GM21737 (cell line): ENCODE measurements at regions not wholly inside any gene's neighbourhood (a gene's known extent, or its start where the extent isn't known, plus 50 kb on each side); places are given as distances from the start of the nearest gene placed in this dataset.
A peak's percentile ranks its signal among the peaks of the same experiment; 100 is the strongest.

Experiments used
- ATAC-seq: cut with Tn5 transposase; IDR thresholded peaks from one replicate; pipeline ENCODE4 v1.9.1; 2021; ENCODE audit warnings: mild to moderate bottlenecking, moderate library complexity; ENCODE audit not compliant: unreplicated experiment

DNA sequence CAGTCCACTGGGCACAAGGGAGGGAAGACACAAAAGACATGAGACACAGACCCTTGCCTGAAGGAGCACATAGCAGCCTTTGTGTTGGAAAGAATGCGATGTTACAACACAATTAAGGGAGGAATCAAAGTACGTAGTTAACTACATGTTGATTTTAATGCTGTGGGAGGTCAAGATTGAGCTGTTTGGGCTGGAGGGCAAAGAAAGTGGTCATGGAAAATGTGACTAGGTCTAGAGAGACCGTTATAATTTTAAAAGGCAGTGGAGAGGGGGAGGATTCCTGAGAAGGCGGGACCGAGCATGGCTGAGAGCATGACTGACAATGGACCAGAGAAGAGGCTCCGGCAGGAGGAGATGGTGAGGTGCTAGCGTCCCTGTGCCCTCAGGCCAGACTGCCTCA, 111.8 kb upstream of the ATP1A1 start:
- ATAC-seq: no peak

DNA sequence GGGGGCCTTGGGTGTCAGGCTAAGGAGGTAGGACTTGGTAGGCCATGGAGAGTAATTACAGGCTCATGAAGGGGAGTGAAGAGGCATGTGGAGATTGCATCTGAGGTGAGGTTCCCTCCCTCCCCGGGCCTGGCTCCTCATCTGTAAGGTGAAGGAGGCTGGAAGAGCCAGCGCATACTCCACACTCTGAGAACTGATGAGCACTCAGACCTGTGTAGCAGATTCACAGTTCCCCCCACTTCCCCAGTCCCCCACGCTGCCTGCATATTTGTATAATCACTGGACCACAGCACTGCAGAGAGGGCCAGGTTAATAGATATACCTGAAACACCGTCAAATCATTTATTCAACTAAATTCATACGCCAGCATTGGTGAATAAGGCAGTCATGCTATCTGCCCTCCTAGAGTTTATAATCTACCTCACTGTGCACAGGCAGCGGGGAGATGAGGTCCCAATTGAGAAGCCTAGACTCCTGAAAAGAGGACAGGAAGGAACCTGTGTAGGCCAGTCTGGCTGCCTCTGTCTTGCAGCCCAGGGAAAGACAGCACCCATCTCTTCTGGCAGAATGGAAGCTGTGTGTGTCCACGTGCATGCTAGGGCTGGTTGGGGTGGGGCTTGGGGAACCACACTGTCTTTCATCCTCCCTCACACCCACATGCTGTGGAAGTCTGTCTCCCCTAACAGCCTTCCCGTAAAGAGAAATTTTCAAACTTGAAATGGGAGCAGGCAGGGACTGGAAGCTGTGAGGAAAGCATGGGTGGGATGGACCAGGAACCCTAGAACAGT, 110.6 kb upstream of the ATP1A1 start:
- ATAC-seq: no peak

DNA sequence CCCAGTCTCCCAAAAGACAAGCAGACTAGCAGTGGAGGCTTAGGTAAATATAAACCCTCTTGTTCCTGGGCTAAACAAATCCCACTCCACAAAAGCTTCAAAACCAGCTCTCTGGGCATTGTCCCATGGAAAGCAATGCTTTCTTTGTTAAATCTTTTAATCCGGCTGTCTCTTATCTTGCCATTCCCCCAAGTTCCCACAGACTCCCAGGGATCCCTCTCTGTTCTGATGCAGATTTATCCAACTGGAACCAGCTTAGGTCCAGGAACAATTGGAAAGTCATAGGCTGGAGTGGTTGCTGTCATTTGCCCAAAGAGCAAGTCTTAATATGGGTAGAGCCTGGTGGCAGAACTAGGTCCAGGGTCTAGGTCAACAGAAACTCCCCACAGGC, 110.1 kb upstream of the ATP1A1 start:
- no peak for ATAC-seq

DNA sequence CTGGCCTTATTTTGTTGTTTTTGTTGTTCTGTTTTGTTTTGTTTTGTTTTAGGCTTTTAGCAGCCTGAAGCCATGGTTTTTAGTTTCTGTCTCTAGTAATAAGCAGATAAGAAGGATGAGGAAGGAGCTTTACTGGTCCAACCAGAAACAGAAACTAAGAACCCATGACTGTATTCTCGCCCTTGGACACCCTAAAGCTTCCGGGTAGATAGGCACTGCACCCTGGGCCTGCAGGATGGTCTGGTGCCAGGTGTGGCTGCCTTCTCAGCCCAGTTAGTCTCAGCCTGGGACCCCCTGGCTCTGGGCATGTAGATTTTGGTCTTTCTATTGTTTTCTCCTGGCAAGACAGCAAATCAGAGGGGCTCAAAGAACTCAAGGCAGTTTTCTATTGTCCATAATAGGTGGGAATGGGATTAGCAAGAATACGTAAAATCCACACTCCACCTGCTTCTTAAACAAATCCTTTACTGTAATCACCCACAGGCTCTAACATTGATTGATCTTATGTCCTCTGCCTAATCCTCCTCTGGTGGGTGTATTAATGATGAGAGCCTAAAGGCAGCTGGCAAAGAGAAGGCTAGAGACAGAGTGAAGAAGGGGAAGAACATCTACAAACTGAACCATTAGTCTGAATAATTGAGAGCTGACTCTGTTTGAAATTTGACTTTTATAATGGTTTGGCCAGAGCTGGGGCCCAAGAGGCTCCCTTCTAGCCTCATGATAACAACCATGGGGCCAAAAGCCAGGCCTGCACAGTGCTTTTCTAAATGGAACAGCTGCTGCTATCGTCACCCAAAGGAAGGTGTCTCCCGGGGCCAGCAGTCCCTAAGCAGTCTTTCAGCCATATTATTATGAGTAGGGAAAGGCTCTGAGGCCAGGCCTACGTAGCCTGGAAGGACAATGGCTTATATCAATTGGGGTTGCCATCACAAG, 106.8 kb upstream of the ATP1A1 start:
- no peak for ATAC-seq

DNA sequence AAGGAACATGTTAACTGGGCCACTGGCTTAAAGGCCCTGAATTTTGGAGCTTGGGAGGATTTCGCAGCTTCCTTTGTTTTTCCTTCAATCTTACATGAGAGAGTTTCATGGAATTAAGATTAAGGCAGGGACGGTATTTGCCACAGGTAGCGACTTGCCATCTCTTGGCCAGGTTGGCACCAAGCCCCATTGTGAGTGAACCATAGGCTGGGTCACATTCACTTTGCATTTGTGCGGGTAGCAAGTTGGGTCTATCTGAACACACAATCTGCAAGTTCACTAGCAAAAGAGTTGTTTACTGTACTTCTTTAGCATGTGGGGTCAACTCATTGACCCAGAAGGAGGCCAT, 106.2 kb upstream of the ATP1A1 start:
- no peak for ATAC-seq

DNA sequence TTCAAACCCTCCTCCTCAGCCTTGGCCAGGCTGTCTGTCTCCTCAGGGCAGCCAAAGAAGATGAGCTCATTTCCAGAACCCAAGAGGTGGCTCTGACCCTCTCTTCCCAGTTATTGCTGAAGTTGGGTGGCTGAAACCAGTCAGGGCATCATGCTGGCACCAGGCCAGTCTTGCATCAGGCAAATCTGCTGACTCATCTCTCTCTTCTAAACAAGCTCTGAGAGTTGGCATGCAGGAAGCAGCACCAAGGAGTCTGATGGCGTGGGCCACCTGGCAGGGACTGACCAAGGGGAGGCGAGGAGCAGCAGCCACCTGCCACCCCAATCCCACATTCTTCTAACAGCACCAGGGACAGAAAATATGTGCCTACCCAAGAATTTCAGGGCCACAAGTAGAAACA, 104.8 kb upstream of the ATP1A1 start:
- no peak for ATAC-seq

DNA sequence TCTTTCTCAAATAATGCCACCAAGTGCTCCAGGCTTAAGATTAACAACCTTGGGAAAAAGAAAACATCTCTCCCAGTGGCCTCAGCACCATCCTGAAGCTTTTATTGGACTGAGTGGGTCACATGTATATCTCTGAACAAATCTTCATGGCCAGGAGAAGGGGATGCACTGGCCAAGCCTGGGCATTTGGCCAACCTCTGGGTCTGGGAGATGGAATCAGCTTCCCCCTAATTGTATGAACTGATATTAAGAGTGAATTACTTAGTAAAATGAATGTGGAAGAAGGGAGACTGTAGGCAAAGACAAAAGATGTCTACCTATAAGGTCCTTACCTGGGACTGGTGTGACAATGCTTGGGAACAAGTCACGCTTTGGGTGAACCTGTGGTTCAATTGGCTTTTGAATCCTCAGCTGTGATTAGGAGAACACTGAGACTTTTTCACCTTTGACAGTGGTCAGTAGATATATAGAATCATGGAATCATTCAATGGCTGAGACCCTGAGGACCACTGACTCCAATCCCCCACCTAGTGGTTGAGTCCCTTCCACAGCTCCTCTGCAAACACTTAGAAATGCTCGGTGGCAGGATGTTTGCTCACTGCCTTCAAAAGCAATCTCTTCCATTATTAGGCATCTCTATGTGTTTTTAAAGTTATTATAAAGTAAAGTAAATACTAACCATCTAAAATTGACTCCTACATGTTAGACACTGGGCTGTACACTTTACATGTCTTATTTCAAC, 102.6 kb upstream of the ATP1A1 start:
- no peak for ATAC-seq

DNA sequence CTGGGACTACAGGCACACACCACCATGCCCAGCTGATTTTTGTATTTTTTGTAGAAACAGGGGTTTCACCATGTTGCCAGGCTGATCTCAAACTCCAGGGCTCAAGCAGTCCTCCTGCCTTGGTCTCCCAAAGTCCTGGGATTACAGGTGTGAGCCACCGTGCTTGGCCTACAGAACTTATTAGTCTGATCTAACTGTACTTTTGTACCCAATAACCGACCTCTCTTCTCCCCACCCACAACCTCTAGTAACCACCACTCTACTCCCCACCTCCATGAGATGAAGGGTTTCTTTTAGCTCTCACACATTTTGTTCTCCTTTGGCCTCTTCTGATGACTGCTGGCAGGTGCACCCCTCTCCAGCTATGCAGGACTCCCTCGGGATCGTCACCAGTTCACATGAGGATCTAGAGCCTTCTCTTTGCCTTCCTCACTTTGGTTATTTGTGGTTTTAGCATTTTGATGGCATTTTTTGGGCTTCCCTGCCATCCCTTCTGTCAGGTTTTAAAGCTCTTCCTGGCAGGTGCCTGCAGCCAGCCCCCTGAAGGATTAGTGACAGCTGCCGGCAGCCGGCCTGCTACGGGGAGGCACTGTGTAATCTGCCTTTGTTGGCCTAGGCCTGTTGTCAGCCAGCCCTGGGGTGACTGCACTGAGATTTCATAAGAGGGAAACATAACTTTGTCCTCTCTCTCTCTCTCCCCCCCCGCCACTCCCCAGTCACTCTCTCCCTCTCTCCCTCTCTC, 99.8 kb upstream of the ATP1A1 start:
- no peak for ATAC-seq

DNA sequence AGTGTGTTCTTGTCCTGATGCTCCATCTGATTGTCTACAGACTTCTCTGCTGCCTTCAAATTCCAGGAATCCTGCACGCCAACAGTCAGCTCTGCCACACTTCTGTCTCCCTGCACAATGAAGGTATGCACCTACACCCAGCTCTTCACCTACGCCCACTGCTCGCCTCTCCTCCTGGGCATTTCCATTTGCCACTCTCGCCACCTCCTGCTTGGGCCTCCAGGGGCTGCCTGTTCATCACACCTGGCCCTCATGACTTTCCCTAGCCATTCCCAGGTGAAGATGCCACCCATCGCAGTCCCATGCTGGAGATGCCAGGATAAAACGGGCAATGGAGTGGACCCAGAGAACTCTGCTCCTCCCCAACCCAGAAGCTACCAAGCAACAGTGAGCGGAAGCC, 96.5 kb upstream of the ATP1A1 start:
- no peak for ATAC-seq

DNA sequence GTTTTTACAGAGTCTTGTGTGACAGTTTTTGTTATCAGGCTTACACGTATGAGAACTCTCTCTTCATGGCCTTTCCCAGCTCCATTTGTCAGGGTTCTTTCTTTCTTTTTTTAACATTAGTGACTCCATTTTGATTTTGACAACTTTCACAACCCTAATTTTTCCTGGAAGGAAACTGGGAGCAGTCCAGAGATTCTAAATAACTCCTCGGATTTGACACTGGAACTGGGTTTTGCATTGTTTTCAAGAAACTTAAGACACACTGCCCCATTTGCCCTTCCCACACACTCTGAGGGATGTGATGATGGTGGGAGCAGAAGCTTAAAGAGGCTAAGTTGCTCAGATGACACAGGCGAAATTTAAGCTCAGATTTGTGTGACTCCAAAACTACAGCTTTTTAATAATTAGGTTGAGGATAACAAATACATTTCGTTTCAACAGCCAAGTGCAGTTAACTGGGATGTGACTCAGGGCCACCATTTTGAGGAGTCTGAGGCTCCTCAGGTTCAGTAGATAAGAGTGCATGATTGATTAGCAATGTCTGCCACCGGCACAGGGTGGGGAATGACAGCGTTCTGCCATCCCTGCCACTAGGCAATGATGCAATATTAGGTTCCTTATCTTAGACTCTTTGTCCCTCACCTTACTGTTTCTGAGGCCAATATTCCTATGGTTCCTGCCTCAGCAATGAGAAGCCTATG, 95.1 kb upstream of the ATP1A1 start:
- no peak for ATAC-seq

DNA sequence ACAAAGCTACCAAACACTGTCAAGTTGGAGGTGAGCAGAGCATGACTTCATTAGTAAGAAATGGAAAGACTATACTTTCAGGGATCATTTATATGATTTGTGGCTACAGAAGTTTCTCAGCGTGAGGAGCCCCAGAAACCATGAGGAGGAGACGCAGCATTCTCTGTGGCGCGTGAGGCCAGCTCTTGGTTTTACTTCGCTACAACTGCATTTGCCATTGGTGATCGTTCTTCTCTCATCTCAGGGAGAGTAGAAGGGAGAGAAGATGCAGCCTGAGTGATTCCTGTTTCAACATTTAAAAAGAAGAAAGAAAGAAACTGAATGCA, 94.5 kb upstream of the ATP1A1 start:
- no peak for ATAC-seq

DNA sequence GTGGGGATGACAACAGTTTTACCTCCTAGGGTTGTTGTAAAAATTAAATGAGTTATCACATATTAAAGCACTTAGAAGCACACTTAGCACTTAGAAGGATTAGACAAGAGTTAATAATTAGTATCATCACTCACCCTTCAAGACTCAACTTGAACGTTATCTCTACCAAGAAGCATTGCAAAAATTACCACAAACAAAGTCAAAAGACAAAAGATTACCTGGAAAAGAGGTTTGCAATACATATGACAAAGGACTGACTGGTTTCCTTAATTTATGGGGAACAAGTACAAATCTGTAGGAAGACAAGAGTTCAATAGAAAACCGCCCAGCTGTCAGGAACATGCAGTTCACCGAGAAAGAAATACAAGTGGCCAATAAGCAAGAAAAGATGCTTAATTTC, 93.3 kb upstream of the ATP1A1 start:
- no peak for ATAC-seq

DNA sequence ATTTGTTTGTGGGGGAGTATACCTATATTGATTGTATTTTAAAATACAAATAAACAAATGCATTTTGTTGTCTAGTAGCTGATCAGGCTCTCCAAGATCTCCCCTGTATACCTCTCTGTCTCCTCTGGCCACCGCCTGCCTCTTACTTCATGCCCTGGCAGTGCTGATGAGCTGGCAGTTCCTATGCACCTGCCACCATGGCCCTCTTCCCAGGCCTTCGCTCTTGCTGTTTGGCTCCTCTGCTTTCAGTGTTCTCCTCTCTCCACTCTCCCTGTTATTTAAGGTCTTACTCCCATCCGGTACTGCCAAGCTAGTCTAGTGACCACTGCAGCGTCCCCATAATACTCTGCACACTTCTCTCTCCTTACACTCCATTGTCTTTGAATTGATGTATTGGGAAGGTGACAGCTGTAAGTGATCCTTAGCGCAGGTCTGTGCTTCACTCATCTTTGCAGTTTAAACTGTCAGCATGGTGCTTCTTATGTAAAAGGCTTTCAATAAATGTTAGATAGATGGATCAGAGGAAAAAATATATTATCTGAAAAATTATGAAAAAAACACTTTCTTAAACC, 88.1 kb upstream of the ATP1A1 start:
- ATAC-seq: no peak

DNA sequence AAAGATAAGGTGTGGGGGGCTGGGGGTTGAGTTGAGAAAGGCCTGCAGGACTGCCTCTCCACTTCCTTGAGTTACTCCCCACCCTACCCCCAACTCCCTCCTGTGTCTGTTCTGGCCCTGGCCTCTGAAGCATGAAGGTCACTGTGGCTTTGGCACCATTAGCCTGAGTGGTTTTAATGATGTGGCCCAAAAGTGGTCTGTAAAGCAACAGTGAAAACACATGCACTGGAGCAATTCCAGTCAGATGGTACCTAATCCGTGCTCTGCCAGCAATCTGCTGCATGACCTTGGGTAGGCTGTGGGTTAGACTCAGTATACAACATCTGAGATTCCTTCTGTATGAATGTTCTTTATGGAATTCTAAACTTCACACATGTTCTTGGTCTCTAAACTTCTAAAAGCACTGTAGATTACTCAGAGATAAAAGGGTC, 86.5 kb upstream of the ATP1A1 start:
- no peak for ATAC-seq

DNA sequence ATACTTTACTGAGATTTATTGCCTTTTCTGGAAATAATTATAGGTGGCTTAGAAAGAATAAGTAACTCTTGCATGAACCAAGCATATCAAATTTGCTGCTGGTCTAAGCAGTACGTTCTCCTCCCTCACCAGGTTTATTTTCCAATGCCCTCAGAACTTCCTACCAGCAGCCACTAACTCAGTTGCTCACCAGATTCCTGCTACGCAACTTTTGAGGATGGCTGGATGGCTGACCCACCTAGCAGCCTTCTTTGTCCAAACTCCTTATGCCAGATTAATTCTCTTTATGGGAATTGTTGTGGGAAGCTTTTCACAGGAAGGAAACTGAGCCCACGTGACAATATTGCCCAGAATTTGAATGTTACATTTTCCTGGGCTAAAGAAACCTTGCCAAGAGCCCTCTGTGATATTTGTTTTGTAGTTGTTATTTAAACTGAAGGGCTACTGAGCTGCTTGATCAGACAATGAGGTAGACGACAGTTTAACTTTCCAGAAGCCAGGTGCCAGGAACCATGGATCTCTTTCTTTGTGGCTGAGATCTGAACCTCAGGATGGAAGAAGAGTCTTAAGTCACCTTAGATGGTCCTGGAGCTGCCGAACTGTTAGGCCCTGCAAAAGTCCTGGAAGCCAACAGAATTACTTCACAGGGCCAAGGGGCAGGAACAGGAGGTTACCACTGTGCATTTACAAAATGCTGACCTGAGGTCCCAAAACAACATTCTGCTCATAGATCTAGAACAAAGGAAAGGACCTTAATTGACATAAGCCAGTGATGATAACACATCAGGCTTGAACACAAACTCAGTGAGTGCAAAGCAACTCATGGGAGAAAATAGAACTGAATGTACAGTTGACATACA, 85.5 kb upstream of the ATP1A1 start:
- no peak for ATAC-seq

DNA sequence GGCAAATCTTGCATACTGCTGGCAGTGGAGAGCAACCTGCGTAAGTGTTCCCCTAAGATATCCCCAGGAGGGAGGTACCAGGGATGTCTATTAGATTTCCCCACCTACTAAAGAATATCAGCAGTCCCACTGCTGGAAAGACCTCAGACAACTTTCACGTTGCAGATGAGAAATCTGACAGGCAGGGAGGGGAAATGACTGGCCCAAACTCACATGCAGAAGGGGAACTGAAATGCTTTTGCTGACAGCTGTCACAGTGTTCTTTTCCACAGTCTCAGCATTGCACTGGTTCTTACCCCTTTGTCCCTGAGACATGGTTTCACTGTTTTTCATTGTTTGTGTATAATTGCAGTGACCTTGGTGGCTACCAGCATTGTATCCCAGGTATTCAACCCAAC, 84.8 kb upstream of the ATP1A1 start:
- ATAC-seq: peak; percentile 78

DNA sequence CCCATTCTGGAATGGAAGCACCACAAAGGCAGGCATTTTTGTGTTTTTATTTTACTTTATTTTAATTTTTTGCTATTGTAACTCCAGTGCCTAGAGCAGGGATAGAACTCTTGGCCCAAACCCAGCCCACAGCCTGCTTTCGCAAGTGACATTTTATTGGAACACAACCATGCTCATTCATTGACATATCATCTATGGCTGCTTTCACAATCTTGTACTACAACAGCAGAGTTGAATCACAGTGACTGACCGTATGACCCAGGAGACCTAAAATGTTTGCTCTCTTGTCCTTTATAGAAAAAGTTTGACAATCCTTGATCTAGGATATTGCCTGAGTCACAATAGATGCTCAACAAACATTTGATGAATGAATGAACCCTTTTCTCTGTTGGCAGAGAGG, 83.9 kb upstream of the ATP1A1 start:
- ATAC-seq: no peak

DNA sequence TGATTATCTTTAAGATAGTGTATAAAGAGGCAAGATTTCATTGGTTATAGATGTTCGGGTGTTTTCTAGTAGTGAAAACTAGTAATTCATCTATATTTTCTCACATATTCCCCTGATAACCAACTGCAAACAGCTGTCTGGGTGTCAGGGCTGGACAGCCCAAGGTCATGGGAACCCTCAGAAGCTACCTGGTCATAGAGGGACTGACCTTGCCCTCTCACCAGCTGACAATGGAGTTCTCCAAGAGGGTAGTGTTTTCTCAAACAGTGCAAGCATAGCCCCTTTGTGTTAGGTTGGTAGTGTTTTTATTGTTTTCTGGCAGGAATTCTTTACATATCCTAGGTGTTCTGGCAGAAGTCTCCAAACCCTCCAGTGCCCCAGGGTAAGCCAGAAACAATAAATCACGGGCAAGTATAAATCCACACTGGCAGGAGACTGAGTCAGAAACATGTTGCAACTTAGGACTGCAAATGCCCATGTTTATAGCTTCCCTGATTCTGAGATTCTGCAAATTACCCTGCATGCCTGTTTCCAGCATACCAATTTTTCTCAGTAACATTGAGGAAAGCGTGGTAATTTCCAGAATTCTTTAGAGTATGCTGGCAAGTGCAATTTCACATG, 82.8 kb upstream of the ATP1A1 start:
- no peak for ATAC-seq

DNA sequence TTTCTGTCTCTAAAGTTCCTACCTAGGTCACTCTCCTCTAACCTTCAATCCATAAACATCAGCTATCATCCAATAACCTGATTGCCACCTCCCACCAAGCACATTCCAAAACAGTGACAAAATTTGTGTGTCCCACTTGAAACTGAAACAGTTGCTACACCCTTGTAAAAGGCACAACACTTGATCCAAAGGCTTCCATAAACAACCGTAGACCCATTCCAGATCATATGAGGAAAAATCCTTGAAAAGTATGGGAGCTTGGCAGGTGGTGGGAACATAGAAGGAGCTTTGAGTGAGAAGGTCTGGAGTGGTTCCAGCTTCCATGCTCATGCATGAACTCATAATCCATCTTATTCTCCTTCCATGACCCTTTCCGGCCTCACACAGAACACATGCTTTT, 82.0 kb upstream of the ATP1A1 start:
- no peak for ATAC-seq
